ENCODE measurements at regions not wholly inside any gene's neighbourhood (a gene's known extent, or its start where the extent isn't known, plus 50 kb on each side); places are given as distances from the start of the nearest gene placed in this dataset.

- no peaks in the 10 kb centered on the region for H3K79me2 ChIP-seq (ENCODE audit: low read length)
- ChIA-PET CTCF (no interaction called here), POLR2A (ENCODE audit: unreplicated experiment) (no interaction called here)
- H3K27me3 ChIP-seq (ENCODE audit: low read length), result no peaks in the 10 kb centered on the region
- H3K4me3 ChIP-seq (ENCODE audit: low read length), result no peak overlapping the region
- ATAC-seq (no peak), DNase-seq (no peak)
- H3F3A ChIP-seq (ENCODE audit: low read length, unreplicated experiment), result no peaks in the 10 kb centered on the region
- H3K27ac ChIP-seq (ENCODE audit: low read length), result no peak overlapping the region
- H3K36me3 ChIP-seq (ENCODE audit: low read depth, low read length), result no peaks in the 10 kb centered on the region
- H2AFZ ChIP-seq (ENCODE audit: low read length), result no peak overlapping the region
- no peak overlapping the region for H3K4me2 ChIP-seq (ENCODE audit: low read length)
- no peaks in the 10 kb centered on the region for H3K4me1 ChIP-seq (ENCODE audit: insufficient read depth, low read length)
- no TSS peak for BruUV-seq (replicated peaks)
- intact Hi-C loops (cut with micrococcal nuclease), result no loop called here
- TF ChIP-seq EZH2phosphoT487 (IDR thresholded peaks at IDR 0.05; ENCODE audit: borderline replicate concordance, low read length), result no peak
- TF ChIP-seq, protein P1, sequence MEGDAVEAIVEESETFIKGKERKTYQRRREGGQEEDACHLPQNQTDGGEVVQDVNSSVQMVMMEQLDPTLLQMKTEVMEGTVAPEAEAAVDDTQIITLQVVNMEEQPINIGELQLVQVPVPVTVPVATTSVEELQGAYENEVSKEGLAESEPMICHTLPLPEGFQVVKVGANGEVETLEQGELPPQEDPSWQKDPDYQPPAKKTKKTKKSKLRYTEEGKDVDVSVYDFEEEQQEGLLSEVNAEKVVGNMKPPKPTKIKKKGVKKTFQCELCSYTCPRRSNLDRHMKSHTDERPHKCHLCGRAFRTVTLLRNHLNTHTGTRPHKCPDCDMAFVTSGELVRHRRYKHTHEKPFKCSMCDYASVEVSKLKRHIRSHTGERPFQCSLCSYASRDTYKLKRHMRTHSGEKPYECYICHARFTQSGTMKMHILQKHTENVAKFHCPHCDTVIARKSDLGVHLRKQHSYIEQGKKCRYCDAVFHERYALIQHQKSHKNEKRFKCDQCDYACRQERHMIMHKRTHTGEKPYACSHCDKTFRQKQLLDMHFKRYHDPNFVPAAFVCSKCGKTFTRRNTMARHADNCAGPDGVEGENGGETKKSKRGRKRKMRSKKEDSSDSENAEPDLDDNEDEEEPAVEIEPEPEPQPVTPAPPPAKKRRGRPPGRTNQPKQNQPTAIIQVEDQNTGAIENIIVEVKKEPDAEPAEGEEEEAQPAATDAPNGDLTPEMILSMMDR (conservative IDR thresholded peaks at IDR 0.05; ENCODE audit: low read depth, low read length), result no peak
- no peak for TF ChIP-seq EZH2 (IDR thresholded peaks at IDR 0.05; ENCODE audit: low read length, unreplicated experiment)
- H3K9ac ChIP-seq (ENCODE audit: low read length), result no peak overlapping the region
- no peaks in the 10 kb centered on the region for H4K20me1 ChIP-seq (ENCODE audit: low read length)
- 0 out of 2 replicates have a peak, but pooled peaks cover 10% of the 10 kb centered on the region for H3K9me3 ChIP-seq (ENCODE audit: low read length)
- H3K9me2 ChIP-seq (replicated peaks; ENCODE audit: low read length), result no peaks in the 10 kb centered on the region
Measured at GRCh38 chr11:92406472-92406871, 181.9 kb downstream of the FAT3 start.

- no peaks in the 10 kb centered on the region for H4K20me1 ChIP-seq (ENCODE audit: low read length)
- ChIA-PET POLR2A (ENCODE audit: unreplicated experiment) (no interaction called here), CTCF (no interaction called here)
- no peaks in the 10 kb centered on the region for H3K79me2 ChIP-seq (ENCODE audit: low read length)
- H3K4me3 ChIP-seq (ENCODE audit: low read length), result no peak overlapping the region
- DNase-seq (no peak), ATAC-seq (no peak)
- no peak overlapping the region for H2AFZ ChIP-seq (ENCODE audit: low read length)
- TF ChIP-seq, protein P1 (conservative IDR thresholded peaks at IDR 0.05; ENCODE audit: low read depth, low read length), result no peak
- no peak for TF ChIP-seq EZH2phosphoT487 (IDR thresholded peaks at IDR 0.05; ENCODE audit: borderline replicate concordance, low read length)
- TF ChIP-seq EZH2 (IDR thresholded peaks at IDR 0.05; ENCODE audit: low read length, unreplicated experiment), result no peak
- no peaks in the 10 kb centered on the region for H3F3A ChIP-seq (ENCODE audit: low read length, unreplicated experiment)
- H3K4me2 ChIP-seq (ENCODE audit: low read length), result no peak overlapping the region
- BruUV-seq (replicated peaks), result no TSS peak
- H3K4me1 ChIP-seq (ENCODE audit: insufficient read depth, low read length), result no peaks in the 10 kb centered on the region
- no peak overlapping the region for H3K9ac ChIP-seq (ENCODE audit: low read length)
- H3K27ac ChIP-seq (ENCODE audit: low read length), result no peak overlapping the region
- H3K9me2 ChIP-seq (replicated peaks; ENCODE audit: low read length), result no peaks in the 10 kb centered on the region
- H3K9me3 ChIP-seq (ENCODE audit: low read length), result 0 out of 2 replicates have a peak, but pooled peaks cover 6% of the 10 kb centered on the region
- intact Hi-C loops (cut with micrococcal nuclease), result no loop called here
- H3K27me3 ChIP-seq (ENCODE audit: low read length), result 0 out of 2 replicates have a peak, but pooled peaks cover 4% of the 10 kb centered on the region
- H3K36me3 ChIP-seq (ENCODE audit: low read depth, low read length), result no peaks in the 10 kb centered on the region
Measured at GRCh38 chr11:92409355-92409754, 184.7 kb downstream of the FAT3 start.

DNA sequence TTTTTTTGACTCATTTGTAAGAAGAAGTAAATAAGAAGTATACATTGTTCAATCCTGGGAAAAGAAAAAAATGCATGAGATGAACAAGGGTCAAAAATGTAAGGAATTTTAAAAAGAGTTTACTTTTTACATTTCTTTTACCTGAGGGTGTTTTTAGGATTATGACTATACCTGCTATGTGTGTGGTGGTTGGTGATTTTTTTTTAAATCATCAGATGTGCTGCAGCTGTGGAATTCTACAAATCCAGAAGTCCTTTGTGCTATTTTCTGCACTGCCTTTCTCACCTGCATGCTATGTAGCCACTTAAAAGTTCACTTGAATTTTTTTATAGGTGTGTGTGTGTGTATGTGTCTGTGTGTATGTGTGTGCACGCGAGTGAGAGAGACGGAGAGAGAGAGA, 185.3 kb downstream of the FAT3 start:
- Histone ChIP-seq H2AFZ (ENCODE audit: low read length) (no peak overlapping the region), H3K4me2 (ENCODE audit: low read length) (no peak overlapping the region), H3K9me3 (ENCODE audit: low read length) (0 out of 2 replicates have a peak, but pooled peaks cover 6% of the 10 kb centered on the region), H3K9me2 (replicated peaks; ENCODE audit: low read length) (no peaks in the 10 kb centered on the region), H3K9ac (ENCODE audit: low read length) (no peak overlapping the region), H3K4me1 (ENCODE audit: insufficient read depth, low read length) (no peaks in the 10 kb centered on the region), H3K4me3 (ENCODE audit: low read length) (no peak overlapping the region), H3K36me3 (ENCODE audit: low read depth, low read length) (no peaks in the 10 kb centered on the region), H3K79me2 (ENCODE audit: low read length) (no peaks in the 10 kb centered on the region), H3K27me3 (ENCODE audit: low read length) (0 out of 2 replicates have a peak, but pooled peaks cover 4% of the 10 kb centered on the region), H3F3A (ENCODE audit: low read length, unreplicated experiment) (no peaks in the 10 kb centered on the region), H4K20me1 (ENCODE audit: low read length) (no peaks in the 10 kb centered on the region), H3K27ac (ENCODE audit: low read length) (no peak overlapping the region)
- no TSS peak for BruUV-seq (replicated peaks)
- ChIA-PET CTCF (no interaction called here), POLR2A (ENCODE audit: unreplicated experiment) (no interaction called here)
- DNase-seq (peak; percentile 37), ATAC-seq (no peak)
- intact Hi-C loops (cut with micrococcal nuclease), result no loop called here
- TF ChIP-seq EZH2 (IDR thresholded peaks at IDR 0.05; ENCODE audit: low read length, unreplicated experiment), result no peak
- no peak for TF ChIP-seq EZH2phosphoT487 (IDR thresholded peaks at IDR 0.05; ENCODE audit: borderline replicate concordance, low read length)
- TF ChIP-seq, protein P1 (conservative IDR thresholded peaks at IDR 0.05; ENCODE audit: low read depth, low read length), result no peak
